ENCODE measurements at regions not wholly inside any gene's neighbourhood (a gene's known extent, or its start where the extent isn't known, plus 50 kb on each side); places are given as distances from the start of the nearest gene placed in this dataset.
"Not testable (repeated sequence)": the region's sequence is repeated elsewhere in the genome, so short reads cannot be mapped to it uniquely, and the experiment has no call there.

DNA sequence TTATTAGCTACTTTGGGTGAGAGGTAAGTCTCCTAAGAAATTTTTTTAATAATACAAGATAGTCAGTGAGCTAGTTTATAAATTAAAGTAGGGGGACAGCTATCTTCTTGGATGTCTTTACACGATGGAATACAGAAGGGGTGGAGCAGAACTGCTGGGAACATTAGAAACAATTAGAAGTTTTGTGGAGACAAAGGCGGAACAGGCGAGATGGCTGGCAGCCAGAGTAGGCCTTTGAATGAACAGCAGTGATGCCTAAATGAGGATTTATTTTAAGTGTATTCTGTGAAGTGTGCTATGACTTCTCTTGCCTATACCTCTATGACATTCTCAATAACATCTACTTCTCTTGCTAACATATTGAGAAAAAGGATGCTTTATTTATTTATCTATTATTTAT is 1345.3 kb upstream of the SEL1L start:
- DNase-seq = no peak

GRCh38 chr14:82879949-82880535 is 1346.4 kb upstream of the SEL1L start:
- DNase-seq = no peak

DNA sequence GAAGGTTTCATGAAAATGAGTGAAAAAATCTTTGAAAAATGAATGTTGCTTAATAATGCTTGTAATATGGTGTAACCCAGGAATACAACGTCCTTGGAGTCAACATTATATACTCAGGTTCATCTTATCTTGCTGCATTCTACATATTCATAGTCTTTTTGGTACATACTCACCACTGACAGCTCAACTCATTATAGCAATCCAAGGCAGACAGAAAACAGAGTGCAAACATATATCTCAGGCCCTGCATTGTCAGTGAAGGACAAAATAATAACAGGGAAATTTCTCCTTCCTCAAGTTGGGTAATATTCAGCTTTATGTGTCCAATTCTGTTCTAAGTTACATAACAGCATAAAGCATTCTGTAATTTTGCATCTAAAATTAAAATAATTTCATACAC is 1353.0 kb upstream of the SEL1L start:
- DNase-seq = no peak

DNA sequence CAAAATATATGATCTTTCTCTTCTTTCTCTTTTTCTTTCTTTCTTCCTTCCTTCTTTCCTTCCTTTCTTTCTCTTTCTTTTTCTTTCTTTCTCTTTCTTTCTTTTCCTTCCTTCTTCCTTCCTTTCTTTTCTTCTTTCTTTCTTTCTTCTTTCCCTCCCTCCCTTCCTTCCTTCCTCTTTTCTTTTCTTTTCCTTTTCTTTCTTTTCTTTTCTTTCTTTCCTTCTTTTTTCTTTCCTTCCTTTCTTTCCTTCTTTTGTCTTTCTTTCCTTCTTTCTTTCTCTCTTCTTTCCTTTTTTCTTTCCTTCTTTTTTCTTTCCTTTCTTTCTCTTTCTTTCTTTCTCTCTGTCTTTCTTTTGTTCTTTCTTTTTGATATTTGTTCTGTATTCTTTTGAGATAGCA is 1356.0 kb upstream of the SEL1L start:
- no peak for DNase-seq

- no peak for DNase-seq
Measured at GRCh38 chr14:82896476-82896875, 1362.8 kb upstream of the SEL1L start.

DNA sequence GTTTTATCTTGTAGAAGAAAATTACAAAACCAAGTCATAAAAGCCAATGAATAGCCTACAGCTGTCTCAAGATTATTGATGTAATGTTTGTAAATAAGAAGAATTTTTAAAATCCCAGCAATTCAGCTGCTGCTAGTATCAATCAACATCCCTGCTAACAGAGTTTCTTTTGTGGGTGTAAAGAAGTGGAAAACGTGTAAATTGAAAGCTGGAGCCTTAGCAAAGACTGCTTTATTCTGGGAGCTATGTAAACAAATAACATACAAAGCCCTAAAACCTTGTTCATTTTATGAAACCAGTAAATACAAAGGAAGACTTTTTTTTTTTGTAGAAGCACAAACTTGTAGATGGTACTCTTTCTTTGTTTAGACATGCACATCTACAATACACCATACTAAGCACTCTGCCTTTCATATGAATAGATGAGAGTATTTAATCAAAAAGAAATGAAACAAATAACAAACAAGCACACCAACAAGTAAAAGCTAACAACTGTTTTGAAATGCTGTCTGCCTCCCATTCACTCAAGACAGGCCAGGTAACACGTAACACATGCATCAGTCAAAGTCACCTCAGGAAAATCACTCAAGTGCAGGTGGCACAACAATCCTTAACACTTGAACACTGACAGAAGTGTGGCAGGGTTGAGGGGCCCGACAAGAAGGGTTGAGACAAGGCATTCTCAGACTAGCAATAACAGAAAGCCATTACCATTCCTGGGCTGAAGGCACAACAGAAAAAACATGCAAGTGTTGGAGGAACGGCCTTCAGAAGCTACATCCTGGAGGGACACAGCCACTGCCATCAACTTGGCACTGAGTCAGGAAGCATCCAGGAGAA is 1364.0 kb upstream of the SEL1L start:
- no peak for DNase-seq

- DNase-seq = no peak
Measured at GRCh38 chr14:82905762-82906161, 1372.1 kb upstream of the SEL1L start.

DNA sequence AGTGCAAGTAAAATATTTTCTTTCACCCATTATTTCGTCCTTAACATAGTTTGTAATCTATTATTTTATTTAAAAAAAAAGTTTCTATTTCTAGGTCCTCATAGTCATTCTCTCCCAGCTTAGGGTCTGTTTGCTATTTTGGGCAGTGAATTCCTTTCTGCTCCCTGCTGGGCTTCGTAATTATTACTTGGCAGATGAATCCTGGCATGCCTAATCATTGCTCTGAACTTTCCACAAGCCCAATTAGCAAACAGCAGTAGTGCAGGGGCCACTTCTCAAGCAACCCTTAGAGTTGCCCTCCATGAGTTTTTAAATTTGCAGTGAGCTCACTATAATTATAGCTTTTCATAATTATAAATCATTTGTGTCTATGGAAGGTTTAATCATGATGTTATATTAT is 1378.3 kb upstream of the SEL1L start:
- no peak for DNase-seq

- no peak for DNase-seq
Measured at GRCh38 chr14:82913396-82913795, 1379.7 kb upstream of the SEL1L start.

GRCh38 chr14:82915381-82915780 is 1381.7 kb upstream of the SEL1L start:
- DNase-seq = no peak

- DNase-seq = no peak
Measured at GRCh38 chr14:82935691-82936090, 1402.0 kb upstream of the SEL1L start.

DNA sequence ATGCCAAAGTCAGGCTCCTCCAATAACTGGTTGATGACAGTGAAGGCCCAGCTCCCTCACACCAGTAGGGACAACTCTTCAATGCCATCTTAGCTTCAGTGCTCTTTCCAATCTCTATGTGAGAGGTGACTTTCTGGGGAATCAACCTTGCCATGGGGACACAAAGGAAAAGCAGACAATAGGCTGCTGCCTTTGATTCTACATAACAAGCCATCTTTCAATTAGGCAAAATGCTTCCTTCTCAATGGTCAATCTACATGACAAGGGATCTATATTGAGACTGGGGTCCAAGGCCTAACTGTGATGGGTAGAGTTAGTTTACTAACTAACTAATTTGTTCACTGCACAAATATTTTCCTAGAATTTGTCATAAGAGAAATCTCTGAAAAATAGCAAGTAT is 1417.5 kb upstream of the SEL1L start:
- DNase-seq = no peak

GRCh38 chr14:82963756-82964155 is 1430.1 kb upstream of the SEL1L start:
- no peak for DNase-seq

DNA sequence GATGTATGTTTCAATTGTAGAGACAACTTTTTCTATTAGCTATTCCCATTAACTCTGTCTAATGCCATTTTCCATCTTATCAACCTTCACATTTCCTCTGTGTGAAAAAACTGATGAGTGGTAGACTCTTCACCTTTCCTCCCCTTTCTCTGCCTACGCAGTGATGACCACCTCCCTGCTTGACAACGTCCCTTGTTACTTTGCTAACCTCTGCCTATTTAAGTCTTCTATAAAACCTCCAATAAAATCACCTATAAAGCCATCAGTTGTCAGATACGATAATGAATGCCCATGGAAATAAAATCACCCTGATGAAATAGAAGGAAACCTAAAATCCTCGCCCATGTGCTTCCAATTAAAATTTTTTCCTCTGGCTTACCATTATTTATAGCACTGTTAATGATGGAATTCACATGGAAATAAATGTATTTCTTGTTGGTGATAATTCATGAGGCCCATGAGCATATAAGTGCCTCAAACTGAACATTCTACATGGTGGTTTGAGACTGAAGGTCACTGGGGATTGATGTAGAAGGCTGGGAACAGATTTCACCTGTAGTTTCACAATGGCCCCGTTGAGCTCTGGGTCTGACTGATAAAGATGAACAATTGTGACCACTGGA is 1454.0 kb upstream of the SEL1L start:
- no peak for DNase-seq

- DNase-seq = not testable (repeated sequence)
Measured at GRCh38 chr14:82994547-82994946, 1460.9 kb upstream of the SEL1L start.

GRCh38 chr14:82999802-83000201 is 1466.1 kb upstream of the SEL1L start:
- DNase-seq = no peak

DNA sequence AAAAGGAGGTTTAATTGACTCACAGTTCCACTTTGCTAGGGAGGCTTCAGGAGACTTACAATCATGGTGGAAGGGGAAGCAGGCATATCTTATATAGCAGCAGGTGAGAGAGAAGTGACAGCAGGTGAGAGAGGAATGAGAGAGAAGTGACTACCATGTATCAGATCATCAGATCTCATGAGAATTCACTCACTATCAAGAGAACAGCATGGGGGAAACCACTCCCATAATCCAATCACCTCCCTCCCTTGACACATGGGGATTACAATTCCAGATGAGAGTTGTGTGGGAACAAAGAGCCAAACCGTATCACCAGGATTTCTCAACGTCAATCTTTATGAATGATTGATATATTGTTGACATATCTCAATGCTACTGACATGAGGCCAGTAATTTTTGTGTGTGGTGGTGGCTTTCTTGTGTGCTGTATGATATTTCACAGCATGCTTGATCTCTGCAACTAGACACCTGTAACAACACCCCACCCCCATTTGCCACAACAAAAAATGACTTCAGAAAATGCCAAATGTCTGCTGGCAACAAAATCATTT is 1470.9 kb upstream of the SEL1L start:
- DNase-seq = no peak

DNA sequence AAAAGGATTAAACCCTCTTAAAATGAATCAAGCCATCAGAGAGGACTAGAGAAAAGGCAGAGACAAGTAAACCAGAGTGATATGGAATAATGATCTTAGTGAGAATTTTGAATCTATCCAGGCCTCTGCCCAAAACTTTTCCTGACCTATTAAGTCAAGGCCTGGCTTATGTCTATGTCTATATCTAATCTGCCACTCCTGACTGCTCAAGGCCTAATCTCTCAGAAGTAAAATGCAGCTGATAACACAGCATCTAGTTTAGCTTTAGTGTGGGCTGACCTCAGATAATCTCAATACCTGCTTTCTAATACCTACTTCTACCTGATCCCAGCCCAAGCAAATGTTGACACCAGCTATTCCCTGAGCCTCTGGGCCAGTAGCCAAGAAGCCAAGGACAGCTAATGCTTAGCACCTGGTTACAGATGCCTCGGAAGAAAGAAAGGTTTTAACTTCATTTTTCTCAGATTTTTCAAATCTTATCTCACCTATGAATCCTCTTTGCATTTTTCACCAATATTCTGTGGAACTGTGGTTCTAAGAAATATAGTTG is 1472.5 kb upstream of the SEL1L start:
- DNase-seq = no peak

GRCh38 chr14:83007052-83007451 is 1473.4 kb upstream of the SEL1L start:
- DNase-seq = not testable (repeated sequence)

- DNase-seq = no peak
Measured at GRCh38 chr14:83007641-83008225, 1474.1 kb upstream of the SEL1L start.

DNA sequence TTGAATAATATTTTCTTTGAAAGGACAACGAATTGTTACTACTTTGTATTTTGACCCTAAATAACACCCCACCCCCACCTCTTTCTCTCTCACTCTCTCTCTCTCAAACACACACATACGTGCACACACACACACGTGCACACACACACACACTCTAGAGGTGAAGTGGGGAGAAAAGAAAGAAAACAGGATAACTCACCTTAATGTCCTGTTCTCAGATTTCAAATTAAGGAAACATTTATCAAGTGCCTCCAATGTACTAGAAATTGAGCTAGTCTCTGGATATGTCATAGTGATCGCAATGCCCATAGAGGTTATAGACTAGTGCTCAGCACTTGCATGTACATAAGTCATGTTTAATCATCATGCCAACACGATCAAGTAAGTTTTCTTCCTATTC is 1483.6 kb upstream of the SEL1L start:
- DNase-seq = no peak

- DNase-seq = no peak
Measured at GRCh38 chr14:83019744-83020414, 1486.2 kb upstream of the SEL1L start.

DNA sequence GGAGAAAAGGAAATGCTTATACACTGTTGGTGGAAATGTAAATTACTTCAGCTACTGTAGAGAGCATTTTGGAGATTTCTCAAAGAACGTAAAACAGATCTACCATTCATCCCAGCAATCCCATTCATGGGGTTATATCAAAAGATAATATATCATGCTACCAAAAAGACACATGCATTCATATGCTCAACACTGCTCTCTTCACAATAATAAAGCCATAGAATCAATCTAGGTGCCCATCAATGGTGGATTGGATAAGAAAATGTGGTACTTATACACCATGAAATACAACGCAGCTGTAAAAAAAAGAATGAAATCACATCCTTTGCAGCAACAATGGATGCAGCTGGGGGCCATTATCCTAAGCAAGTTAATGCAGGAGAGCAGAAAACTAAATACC is 1487.7 kb upstream of the SEL1L start:
- DNase-seq = no peak
